AG04450 (cell line): ENCODE measurements at regions not wholly inside any gene's neighbourhood (a gene's known extent, or its start where the extent isn't known, plus 50 kb on each side); places are given as distances from the start of the nearest gene placed in this dataset.

Experiments used
- CTCF ChIA-PET: fragments of 300-600, 350-600 bp; formaldehyde crosslinking; extraction: SDS; loops from one replicate; lab custom pipeline; 2022; ENCODE audit warnings: antibody characterized with exemption, inconsistent platforms; lab: Charles Lee
- POLR2A ChIA-PET: fragments of 350-600 bp; formaldehyde crosslinking; extraction: SDS; loops from one replicate; lab custom pipeline; 2021; ENCODE audit warnings: antibody characterized with exemption, inconsistent platforms; lab: Yijun Ruan, JAX
- DNase-seq: peaks from one replicate; pipeline ENCODE4 v3.0.0-alpha.2; 2011; ENCODE audit warnings: low read depth, low spot score
- H3K27ac ChIP-seq: one replicate; pipeline ENCODE4 v1.5.1; 2012; ENCODE audit warnings: low read depth, low read length, control low read depth
- H3K27me3 ChIP-seq: one replicate; pipeline ENCODE4 v1.6.0; 2012; ENCODE audit warnings: low read length; ENCODE audit not compliant: control insufficient read depth, insufficient read depth
- H3K4me3 ChIP-seq: 2 replicates; pipeline ENCODE4 v1.5.1; 2011; ENCODE audit warnings: mild to moderate bottlenecking, low read depth, low read length, control low read depth
- H3K9me3 ChIP-seq: 2 replicates; pipeline ENCODE4 v1.5.1; 2012; ENCODE audit warnings: low read length; ENCODE audit not compliant: control insufficient read depth, insufficient read depth
- TF ChIP-seq, protein P1 (sequence below): IDR thresholded peaks from 2 replicates; pipeline ENCODE4 v1.5.1; 2011; ENCODE audit warnings: low read depth, low read length, control low read depth, inconsistent platforms

DNA sequence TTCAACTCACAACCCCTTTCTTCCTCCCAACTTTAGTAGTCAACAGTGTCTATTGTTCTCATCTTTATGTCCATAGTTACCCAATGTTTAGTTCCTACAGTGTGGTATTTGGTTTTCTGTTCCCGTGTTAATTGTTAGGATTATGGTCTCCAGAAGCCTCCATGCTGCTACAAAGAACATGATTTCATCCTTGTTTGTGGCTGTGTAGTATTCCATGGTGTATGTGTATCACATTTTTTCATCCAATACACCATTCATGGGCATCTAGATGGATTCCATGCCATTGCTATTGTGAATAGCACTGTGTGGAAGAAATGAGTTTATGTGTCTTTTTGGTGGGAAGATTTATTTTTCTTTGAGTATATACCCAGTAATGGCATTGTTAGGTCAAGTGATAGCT, 420.3 kb downstream of the XYLT1 start:
- H3K27ac ChIP-seq, result no peak overlapping the region
- no peak for DNase-seq
- H3K27me3 ChIP-seq, result no peaks in the 10 kb centered on the region
- H3K4me3 ChIP-seq, result no peak overlapping the region
- TF ChIP-seq, protein P1, sequence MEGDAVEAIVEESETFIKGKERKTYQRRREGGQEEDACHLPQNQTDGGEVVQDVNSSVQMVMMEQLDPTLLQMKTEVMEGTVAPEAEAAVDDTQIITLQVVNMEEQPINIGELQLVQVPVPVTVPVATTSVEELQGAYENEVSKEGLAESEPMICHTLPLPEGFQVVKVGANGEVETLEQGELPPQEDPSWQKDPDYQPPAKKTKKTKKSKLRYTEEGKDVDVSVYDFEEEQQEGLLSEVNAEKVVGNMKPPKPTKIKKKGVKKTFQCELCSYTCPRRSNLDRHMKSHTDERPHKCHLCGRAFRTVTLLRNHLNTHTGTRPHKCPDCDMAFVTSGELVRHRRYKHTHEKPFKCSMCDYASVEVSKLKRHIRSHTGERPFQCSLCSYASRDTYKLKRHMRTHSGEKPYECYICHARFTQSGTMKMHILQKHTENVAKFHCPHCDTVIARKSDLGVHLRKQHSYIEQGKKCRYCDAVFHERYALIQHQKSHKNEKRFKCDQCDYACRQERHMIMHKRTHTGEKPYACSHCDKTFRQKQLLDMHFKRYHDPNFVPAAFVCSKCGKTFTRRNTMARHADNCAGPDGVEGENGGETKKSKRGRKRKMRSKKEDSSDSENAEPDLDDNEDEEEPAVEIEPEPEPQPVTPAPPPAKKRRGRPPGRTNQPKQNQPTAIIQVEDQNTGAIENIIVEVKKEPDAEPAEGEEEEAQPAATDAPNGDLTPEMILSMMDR, result no peak
- no peaks in the 10 kb centered on the region for H3K9me3 ChIP-seq
- POLR2A ChIA-PET, result no interaction called here
- CTCF ChIA-PET, result no interaction called here
